G401.6 (cell line): ENCODE measurements at regions not wholly inside any gene's neighbourhood (a gene's known extent, or its start where the extent isn't known, plus 50 kb on each side); places are given as distances from the start of the nearest gene placed in this dataset.

Experiments used
- FAIRE-seq: peaks from 2 replicates; lab custom pipeline; 2012; peaks lifted over from hg19 to GRCh38; lab: Jason Lieb, UNC

DNA sequence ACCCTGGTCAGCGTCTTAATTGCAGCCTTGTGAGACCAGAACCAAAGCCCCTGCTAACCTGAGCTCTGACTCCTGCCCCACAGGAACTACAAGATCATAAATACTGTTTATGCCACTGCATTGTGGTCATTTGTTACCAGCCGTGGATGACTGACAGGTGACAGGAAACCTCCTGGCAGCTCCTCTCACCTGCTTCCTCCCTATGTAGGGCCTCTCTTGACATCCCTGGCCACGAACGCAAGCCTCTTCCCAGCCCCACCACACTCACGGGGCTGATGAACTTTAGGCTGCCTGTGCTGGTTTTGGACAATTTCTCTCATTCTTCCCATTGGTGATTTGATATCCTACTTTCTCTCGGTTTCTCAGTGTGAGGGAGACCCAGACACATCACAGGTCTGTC, 357.2 kb upstream of the MYT1L start:
- FAIRE-seq = no peak

DNA sequence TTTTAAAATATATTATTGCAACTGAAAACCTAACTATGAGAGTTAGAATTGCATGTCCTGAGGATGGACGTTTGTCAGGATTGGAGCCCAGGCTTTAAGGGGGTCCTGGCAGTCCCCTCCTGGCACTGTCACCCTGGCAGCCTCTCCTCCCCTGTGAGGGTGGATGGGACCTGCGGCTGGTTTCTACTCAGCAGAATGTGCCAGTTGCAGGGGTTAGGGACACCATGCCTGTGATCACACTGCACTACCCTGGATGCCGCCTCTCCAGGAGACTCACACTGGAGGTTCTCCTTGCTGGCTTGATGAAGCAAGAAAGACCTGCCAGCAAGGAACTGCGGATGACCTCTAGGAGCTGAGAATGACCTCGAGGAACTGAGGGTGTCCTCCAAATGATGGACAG, 356.7 kb upstream of the MYT1L start:
- FAIRE-seq = no peak

DNA sequence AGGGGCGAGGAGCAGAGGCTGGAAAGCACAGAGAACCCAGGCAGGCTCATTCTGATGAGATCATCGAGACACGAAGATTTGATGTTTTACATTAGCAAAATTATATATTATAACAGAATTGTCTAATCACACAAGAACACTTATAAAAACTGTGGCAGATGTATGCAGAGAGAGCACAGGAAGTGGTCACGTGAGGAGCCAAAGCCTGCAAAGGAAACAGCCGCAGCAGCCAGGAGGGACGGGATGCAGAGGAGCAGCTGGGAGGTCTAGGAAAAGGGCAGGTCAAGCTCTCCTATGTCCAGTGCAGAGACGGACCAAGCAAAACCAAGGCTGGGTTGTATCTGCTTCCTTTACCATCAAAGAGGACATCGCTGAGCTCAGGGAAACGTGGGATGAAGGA, 355.1 kb upstream of the MYT1L start:
- no peak for FAIRE-seq

DNA sequence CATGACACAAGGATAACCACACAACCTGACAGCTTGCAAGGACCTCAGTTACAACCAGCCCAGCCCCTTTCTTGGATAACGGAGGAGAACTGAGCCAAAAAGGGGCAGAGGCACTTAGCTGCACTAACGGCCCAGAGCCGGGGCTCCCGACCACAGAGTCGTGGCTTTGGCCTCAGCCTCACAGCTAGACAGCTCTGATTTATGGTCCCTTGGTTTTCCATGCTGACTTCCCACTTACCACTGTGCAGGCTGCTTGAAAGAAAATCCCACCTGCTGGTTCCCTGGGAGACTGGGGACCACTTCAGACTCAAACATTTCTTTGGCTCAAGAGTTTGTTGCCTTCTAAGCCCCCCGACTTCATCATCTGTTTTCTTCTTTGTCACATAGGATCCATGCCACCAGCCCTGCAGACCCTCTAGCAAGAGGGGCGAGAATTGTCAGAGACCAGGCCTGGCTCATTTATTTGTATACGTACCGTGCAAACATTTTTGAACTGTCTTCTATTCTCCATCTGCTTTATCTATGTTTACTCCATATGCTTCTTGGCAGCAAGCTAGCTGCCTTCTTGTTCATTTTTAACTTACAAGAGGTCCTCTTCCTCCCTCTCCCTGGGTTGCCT, 352.6 kb upstream of the MYT1L start:
- FAIRE-seq = no peak

DNA sequence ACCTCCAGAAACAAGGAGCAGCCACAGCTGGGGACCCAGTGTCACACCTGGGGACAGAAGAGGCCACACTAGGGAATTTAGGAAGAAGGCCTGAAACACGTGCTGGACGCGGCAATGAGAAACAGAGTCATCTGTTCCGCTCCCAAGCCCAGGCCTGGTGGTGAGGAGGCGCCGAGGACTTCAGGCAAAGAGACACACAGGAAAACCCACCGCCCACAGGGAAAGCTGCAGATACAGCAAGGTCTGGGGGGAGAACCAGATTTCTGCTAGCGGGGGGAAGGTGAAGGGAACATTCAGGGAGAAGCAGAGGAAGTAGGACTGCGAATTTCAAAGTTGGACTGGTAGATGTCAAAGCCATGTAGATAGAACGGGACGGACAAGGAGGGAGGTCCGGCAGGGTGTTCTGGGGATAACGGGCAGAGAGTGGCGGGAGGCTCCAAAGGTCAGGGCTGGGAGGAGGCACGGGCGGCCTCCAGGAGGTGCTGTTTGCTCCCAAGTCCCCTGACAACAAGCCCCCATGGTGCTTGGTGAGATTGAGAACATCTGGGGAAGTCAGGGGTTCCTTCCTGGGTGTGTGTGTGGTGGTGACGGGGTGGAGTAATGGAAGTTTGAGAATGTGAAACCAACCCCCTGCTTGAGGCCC, 351.7 kb upstream of the MYT1L start:
- FAIRE-seq = no peak

DNA sequence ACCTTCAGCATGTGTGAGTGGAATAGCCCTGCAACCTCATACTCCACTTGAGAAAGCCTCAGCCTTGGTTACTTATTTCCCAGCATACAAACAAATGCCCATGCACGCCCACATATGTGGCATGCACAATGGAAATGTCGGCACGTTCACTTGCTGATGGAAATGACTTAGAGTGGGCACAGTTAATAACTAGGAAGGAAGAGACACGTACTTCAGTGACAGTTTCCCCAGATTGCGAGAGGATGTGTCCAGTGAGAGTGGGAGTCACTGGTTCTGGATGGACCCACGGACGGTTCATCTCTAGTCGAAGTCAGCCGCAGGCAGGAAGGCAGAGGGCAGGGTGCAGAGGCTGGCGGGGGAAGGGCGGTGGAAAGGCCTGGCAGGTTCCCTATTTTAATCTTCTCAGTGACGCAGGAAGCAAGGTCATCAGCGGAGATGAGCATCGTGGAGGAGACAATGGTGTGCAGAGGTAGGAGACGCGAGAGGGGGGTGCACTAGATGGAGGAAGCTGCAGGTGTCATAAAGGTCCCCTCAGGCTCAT, 350.7 kb upstream of the MYT1L start:
- no peak for FAIRE-seq

DNA sequence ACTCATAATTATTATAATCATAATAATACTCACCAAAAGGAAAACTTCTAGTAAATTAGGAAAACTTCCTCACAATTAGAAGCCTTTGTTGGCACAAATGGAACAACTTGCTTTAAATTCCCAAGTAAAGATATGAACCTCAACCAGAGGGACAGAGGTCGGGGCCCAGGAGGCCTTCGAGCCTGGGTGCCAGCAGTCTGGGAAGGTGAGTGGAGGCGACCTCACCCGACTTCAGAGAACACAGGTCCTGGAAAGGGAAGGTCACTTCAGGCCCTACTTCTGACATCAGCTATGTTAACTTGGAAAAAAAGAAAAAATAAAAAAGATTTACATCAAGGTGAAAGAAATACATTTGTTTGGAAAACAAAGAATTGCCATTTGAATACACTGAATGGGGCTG, 350.0 kb upstream of the MYT1L start:
- FAIRE-seq = no peak

DNA sequence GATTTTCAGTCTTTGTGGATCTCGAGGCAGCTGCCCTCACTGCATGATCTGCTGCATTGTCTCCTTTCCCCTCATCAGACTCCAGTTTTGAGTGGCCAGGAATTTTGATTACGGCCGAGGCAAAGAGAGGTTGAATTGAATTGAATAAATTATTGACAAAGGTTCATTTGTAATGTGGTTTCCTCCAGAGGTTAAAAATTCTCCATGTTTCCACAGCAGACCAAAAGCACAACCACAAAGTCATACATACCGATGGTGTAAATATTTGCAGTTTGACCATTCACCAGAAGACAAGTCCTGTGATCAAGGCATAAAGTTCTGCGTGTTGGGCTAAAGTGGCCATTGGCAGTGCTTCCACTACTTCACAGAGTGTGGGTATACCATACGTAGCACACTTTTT, 343.8 kb upstream of the MYT1L start:
- no peak for FAIRE-seq

DNA sequence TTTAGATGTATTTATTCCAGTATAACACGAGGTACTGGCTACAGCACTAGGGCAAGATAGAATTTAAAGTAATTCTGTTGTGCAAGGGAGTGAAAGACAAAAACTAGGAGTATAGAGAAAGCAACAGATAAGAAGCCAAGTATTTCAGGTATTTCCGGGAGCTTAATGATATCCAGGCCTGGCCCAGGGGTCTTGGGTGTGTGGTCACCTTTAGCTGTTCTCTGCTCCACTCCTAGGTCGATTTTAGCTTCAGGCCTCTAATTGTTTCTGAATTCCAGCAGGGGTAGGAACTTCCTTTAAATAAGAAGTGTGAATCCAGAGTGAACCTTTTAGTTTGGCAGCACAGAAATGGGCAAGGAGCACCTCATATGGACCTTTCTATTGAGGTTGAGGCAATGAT, 342.3 kb upstream of the MYT1L start:
- no peak for FAIRE-seq

DNA sequence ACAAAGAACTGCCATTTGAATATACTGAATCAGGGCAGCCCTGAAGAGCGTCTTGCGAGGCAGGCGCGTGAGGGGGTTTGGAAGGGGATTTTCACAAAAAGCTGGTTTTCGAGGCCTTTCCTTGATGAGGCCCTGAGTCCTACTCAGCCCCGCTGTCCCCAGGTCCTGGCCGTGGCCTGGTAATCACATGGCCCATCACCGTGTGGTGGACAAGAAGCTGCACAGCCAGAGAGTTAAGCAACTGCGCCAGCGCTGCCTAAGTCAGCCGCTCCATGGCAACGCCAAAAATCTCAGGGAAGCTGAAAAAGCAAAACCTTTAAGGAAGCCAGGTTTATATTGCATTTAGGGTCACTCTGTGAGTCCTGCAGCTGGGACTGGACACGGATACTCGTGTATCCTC, 341.2 kb upstream of the MYT1L start:
- no peak for FAIRE-seq

DNA sequence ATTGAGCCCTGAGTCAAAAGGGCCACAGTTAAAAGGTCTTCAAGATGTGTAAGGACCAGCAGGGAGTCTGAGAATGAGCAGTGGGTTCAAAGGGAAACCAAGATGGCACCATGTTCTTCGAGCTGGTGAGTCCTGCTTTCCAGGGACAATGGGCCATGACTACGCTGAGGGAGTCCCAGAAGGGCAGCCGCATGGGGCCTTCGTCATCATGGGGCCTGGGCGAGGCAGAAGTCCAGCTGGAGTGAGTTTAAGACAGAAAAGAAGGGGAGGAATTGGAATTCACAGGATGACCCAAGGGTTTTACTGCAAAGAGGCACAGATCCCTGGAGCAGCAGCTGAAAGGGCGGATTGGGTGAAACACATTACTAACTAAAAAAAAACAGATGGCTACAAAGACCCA, 340.8 kb upstream of the MYT1L start:
- FAIRE-seq = no peak

DNA sequence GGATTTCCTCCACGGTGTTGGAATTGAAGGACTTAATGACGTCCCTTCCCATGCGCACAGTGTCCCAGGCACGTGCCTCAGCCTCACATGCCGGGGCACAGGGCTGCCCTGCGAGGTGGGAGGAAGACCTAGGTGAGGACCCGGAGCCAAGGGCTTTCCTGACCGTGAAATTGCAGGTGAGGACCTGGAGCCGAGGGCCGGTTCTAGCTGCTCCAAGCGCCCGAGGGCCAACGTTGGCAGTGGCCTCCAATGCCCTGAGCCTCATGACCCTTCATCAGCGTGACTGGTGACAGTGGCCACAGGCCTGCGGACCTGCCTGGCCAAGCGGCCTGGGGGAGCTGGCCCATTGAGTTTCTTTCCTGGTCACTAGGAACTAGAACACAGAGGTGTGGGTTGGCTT, 338.2 kb upstream of the MYT1L start:
- FAIRE-seq = no peak

DNA sequence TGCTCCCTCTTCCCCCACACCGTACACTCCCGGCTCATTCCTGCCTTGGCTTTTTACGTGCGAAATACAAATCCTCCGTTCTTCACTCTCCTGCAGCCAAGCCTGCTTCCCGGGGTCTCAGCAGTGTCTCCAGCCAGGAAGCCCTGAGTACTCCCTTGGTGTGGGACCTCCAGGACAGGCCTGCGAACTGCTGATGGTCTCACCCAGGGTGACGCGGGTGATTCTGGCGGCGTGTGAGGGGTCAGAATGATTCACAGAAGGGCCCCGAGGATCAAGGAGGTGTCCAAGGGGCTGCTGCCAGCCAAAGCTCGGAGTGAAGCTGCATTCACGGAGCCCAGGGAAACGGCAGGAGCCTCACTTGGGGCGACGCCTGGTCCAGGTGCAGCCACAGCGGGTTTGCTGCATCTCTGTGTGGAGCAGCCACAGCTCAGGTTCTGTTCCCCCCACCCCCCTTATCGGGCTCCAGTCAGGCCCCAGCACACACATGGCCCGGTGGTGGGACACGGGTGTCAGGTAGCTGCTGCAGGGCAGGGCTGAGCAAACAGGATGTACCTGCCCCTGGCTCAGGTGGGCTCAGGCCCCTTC, 337.7 kb upstream of the MYT1L start:
- no peak for FAIRE-seq

DNA sequence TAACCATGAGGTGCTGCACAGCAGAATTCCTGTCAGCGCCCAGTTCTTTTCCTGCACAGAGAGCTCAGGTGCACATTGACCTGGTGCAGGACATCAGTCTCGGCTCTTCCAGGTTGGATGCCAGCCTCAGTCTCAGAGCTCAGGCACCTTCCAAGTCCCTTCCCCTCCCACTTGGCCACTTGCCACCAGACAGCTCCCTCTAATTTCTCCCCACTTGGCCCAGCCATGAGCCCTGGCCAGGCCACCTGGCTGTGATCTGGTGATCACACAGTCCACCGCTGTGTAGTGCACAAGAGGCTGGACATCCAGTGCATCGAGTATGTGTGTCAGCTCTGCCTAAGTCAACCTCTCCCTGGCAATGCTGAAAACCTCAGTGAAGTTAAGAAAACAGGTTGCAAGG, 336.6 kb upstream of the MYT1L start:
- FAIRE-seq = no peak

DNA sequence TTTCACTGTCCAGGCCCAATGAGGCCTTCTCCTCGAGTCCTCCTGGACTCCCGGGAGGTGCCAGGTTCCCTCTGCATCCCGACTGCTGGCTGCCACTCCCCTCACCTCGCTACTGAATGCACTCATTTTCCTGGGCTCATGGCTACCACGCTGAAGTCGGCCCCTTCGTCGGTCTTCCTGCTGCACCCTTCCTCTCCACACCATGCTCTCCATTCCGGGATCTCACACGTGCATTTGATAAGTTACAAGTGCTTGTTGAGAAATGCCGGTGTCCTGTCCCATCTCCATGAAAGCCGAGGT, 334.7 kb upstream of the MYT1L start:
- FAIRE-seq = no peak

DNA sequence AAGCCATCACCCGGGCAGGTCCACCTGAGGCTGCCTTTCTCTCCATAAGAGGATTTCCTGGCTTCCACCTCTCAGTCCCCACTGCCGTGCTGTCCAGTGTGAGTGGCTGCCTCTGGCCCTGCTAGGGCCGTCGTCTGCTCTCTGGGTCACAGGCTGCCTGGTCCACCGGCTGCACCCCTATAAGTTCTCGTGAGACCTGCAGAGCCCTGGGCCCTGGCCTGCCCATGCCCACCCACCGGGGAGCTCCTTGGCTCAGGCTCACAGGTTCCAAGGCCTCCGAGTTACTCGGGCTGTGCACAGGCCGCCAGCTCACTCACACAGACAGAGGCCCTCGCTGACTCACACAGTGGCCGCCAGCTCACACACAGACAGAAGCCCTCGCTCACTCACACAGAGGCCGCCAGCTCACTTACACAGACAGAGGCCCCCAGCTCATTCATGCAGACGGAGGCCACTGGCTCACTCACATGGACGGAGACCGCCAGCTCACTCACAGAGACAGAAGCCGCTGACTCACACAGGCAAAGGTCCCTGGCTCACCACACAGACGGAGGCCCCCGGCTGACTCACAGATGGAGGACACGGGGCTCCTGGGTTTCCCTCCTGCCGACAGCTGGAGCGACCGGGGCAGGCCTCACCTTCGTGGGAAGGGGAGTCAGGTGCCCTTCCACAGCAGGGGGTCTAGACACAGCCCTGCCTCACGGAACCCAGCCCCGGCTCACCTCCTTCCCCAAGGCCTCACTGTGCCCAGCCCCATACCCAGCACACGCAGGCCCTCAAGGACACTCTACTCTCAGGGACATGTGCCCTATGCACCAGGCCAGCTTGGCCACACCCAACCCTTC, 334.1 kb upstream of the MYT1L start:
- FAIRE-seq = no peak

DNA sequence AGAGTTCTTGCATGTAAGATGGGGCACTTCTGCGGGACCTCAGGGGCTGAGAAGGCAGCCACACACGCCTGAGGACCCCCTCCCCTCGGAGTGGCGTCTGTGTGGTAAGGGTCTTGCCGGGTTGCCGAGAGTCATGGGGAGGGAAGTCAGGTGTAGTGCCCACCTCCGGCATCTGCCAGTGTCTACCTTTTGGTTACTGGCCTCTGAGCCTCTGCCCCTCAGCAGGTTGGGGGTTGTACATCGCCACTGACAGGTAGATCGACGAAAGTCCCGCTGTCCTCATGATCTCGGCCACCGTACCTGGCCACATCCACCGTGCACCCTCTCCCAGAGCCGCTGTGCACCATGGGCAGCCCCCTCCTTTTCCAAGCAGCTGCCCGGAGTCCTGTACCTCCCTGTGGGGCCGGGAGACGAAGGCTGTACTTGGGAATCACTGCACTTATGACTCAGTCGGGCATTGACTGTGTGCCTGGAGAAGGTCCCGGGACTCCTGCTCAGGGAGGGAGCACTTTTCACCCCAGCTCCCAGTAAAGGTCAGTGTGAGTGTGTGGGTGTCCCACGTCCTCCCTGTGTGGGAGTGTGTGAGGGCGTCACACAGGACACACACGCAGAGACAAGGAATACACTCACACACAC, 332.4 kb upstream of the MYT1L start:
- no peak for FAIRE-seq

DNA sequence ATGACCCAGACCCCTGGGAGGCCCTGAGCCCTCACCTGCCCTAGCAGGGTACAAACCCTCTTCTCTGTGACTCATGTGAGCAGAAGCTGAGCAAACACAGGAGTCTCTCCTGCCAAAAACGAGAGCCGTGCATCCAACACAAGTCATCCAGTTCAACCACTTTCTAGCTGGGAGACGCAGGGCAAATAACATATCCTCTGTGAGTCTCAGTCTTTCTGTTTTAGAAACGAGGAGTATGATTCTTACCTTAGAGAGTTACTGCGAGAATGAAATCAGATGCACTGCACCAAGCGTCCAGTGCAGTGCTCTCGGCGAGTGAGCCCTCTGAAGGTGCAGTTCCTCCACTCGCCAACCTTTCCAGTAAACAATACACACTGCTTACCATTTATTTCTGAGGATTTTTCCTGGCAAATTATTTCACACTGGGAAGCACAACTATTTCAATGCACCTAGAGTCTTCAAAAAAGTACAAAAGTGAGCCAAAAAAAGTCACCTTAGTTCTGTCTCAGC, 331.8 kb upstream of the MYT1L start:
- FAIRE-seq = no peak

DNA sequence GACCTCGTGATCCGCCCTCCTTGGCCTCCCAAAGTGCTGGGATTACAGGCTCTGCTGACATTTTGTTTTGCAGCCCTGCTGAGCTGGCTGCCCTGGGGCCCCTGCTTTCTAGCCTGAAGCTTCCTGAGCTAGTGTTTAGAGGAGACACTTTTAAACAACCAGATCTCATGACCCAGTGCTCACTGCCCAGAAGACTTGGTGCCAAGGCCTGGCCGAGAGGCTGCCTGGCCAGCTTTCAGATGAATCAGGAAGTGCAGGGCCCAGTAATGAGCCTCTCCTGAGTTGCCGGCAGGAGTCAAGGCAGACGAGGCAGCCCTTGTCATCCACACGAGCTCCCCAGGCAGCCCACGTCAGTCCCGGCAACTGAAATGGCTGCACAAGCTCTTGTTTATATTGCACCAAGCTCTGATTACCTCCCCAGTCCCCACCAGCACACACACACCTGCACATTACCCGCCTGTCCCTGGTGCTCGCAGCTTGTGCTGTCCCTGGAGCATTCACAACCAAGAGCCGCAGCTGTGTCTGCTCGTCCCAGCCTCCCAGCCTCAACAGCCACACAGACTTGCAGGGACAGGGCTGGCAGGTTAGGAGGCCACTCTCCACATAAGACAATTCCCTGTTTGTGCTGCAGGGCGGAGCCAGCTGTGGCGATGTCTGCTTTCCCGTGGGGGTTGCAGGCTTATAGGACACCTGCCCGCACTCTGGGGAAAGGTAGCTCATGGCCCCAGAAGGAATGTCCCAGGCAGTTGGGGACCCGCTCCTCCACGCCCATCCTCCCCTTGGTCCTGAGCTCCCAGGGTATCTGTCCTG, 331.2 kb upstream of the MYT1L start:
- no peak for FAIRE-seq

DNA sequence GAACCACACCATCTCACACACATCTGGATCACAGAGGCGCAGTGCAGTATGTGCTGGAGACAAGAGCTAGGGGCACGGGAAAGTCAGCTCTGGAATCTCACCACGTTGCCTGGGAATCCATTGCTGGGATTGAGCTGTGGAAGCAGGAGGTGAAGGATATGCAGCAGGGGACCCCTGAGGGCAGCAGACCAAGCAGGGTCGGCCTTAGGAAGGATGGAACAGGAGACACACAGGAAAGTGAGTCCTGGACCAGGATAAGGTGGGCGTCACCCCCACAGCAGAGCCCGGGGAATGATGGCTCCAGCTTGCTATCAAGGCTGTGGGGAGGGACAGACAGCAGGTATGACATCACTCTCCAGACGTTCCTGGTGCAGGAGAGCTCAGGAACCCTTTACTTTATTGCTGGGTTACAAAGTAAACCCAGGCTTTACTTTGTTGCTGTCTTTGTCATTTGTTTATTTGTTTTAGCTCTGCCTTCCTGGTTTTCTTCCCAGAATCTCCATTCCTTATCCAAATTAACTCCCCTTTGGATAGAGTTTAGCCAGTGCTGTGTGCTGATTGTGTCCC, 329.8 kb upstream of the MYT1L start:
- no peak for FAIRE-seq
